ENCODE measurements at regions not wholly inside any gene's neighbourhood (a gene's known extent, or its start where the extent isn't known, plus 50 kb on each side); places are given as distances from the start of the nearest gene placed in this dataset.

DNA sequence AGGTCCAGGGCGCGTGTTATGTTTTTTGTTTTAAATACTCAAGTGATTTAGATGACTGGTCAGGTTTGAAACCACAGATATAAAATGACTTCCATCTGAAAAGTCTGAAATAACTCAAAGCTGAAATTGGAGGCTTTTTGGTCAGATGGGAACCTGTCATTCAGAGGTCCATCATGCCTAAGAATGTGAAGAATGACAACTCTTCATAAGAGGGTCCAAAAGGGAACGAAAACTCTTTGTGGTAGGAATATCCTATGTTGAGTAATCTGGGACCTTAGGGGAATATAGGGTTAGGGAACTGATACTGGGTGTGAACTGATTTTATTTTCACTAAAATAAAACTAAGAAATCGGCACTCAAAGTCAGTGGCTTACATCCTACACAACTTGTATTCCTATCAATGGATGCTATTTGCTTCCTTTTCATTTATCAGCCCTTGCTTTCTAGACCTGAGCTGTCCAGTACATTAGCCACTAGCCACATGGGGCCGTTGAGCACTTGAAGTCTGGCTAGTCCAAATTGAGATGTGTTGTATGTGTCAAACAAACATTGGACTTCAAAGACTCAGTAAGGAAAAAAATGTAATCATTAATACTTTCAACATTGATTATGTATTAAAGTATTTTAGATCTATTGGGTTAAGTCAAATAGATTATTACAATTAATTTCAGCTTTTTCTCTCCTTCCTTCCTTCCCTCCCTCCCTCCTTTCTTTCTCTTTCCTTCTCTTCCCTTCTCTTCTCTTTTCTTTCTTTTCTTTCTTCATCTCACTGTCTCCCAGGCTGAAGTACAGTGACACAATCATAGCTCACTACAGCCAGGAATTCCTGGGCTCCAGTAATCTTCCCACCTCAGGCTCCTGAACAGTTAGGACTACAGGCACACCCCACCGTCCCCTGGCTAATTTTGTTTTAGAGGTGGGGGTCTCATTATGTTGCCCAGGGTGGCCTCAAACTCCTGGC is 56.5 kb upstream of the KDM7A start:
- 61 to 76% methylated on average over 4 to 6 of the region's 6 CpGs for WGBS, 2 donors (ENCODE audit: low coverage in 1 of 2)
- Histone ChIP-seq H3K9me3 (no peaks in the 10 kb centered on the region), H3K4me1 (peaks cover 20 to 73% (median 60%) of the 10 kb centered on the region in 4 donors), H3K27ac (peak overlapping the region; percentile 89 to 96 (median 90)), H3K36me3 (no peaks in the 10 kb centered on the region), H3K27me3 (no peaks in the 10 kb centered on the region), H3K4me3 (no peak overlapping the region)
- no peak for DNase-seq
- in situ Hi-C loops (cut with MboI; ENCODE audit: low pct_ligation_motif_present in 1 of 4, low pct_unique_long_range_greater_than_20kb in 1 of 4, low sequenced_read_pairs in 3 of 4) = no loop called here
- TF ChIP-seq, protein P1, sequence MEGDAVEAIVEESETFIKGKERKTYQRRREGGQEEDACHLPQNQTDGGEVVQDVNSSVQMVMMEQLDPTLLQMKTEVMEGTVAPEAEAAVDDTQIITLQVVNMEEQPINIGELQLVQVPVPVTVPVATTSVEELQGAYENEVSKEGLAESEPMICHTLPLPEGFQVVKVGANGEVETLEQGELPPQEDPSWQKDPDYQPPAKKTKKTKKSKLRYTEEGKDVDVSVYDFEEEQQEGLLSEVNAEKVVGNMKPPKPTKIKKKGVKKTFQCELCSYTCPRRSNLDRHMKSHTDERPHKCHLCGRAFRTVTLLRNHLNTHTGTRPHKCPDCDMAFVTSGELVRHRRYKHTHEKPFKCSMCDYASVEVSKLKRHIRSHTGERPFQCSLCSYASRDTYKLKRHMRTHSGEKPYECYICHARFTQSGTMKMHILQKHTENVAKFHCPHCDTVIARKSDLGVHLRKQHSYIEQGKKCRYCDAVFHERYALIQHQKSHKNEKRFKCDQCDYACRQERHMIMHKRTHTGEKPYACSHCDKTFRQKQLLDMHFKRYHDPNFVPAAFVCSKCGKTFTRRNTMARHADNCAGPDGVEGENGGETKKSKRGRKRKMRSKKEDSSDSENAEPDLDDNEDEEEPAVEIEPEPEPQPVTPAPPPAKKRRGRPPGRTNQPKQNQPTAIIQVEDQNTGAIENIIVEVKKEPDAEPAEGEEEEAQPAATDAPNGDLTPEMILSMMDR (IDR thresholded peaks at IDR 0.05) = no peak
- TF ChIP-seq POLR2A (IDR thresholded peaks at IDR 0.05) (no peak), POLR2AphosphoS5 (IDR thresholded peaks at IDR 0.05) (no peak), EP300 (IDR thresholded peaks at IDR 0.05; ENCODE audit: low read depth) (no peak)
- intact Hi-C loops (cut with DNase I; ENCODE audit: low total_unique reads) = loop anchor here (5.0 kb wide), 1 partner anchor 56 kb away; the partner anchor contains the start of gene KDM7A

DNA sequence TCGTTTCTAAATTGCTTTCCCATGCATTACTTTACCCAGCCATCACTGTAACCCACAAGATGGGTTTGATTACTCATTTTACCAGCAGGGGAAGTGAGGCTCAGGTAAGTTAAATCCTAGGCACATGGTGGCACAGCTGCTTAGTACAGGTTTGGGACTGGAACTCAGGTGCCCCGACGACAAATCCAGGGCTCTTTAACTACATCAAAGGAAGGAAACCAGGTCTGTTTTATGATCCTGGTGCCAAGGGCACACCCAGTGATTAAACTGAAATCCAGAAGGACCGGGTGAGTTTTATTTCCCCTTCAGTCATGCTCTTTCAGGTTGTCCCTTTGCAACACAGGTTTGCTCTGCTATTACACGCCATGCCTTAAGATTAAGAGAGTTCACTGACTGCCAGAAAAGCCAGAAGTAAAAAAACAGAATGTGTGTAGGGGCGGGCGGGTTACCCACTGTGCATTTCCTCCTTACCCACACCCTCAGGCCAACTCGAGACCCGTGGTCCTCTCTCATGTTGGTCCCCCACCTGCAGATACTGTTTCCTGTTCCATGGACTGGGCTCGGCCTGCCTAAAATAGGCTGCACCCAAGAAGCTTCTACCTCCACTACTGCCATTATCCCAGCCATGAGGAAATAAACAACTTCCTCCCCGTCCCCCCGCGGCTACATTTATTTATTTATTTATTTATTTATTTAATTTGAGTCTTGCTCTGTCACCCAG is 55.1 kb upstream of the KDM7A start:
- H3K36me3 ChIP-seq = no peaks in the 10 kb centered on the region
- 15 to 19% methylated on average over 12 to 13 of the region's 13 CpGs for WGBS, 2 donors (ENCODE audit: low coverage in 1 of 2)
- H3K27ac ChIP-seq = peak overlapping the region; percentile 89 to 96 (median 90)
- no peaks in the 10 kb centered on the region for H3K27me3 ChIP-seq
- no peaks in the 10 kb centered on the region for H3K9me3 ChIP-seq
- TF ChIP-seq POLR2A (IDR thresholded peaks at IDR 0.05) (peak; percentile 18), POLR2AphosphoS5 (IDR thresholded peaks at IDR 0.05) (peak in 2 of 3 donors; percentile 13 to 70), EP300 (IDR thresholded peaks at IDR 0.05; ENCODE audit: low read depth) (peak; percentile 47)
- TF ChIP-seq, protein P1 (IDR thresholded peaks at IDR 0.05) = peak in 2 of 5 experiments; percentile 10 to 44
- in situ Hi-C loops (cut with MboI; ENCODE audit: low pct_ligation_motif_present in 1 of 4, low pct_unique_long_range_greater_than_20kb in 1 of 4, low sequenced_read_pairs in 3 of 4) (no loop called here), intact Hi-C loops (cut with DNase I; ENCODE audit: low total_unique reads) (loop anchor here (5.0 kb wide), 1 partner anchor 55 kb away; the partner anchor contains the start of gene KDM7A)
- DNase-seq = peak; percentile 69
- peak overlapping the region in 3 of 4 donors; percentile 33 to 56 (median 47) for H3K4me3 ChIP-seq
- peaks cover 12 to 61% (median 52%) of the 10 kb centered on the region in 4 donors for H3K4me1 ChIP-seq

DNA sequence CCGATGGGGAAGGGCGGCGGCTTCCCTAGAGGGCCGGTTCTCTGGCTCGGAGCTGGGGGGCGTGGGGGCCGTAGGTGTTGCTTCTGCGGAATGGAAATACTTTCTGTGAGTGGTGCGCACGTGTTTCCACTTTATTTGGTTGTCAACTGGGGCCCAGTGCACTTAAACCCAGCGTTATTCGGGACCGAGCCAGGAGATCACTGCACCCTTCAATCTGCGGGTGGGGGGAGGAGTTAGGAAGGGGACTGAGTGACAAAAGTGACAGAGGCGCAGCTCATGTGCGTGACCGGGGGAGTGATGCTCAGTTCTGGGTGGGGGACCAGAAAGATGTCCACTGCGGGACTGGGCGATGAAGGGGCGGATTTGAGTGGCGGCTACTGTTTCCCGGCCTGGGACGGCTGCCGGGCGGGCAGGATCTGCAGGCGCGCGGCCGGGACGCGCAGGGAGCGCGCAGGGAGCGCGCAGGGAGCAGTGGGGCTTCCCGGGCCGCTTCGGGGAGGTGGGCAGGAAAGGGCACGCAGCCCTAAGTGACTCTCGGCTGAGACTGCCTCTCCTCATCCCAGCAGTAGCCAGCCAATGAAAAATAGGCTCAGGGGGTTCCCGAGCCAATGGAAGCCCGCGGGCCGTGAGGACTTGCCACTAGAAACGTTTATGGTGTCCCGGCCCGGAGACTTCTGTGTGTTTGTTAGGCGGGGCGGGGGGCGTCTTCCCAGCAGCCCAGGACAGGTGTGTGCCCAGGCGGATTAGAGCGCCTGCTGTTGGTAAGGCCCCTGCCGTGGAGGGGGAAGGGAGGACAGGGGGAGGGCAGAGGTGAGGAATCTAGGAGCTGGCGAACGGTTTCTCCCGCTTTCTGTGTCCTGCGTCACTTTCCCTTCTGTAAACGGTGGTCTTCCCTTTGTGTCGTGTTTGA is 54.3 kb upstream of the KDM7A start:
- peaks cover 11 to 53% (median 45%) of the 10 kb centered on the region in 4 donors for H3K4me1 ChIP-seq
- H3K4me3 ChIP-seq = peak overlapping the region; percentile 33 to 56 (median 48)
- WGBS, 2 donors (ENCODE audit: low coverage in 1 of 2) = 0 to 2% methylated on average over 2 to 41 of the region's 59 CpGs
- H3K27me3 ChIP-seq = no peaks in the 10 kb centered on the region
- peak overlapping the region; percentile 89 to 96 (median 90) for H3K27ac ChIP-seq
- no peaks in the 10 kb centered on the region for H3K9me3 ChIP-seq
- peak; percentile 87 for DNase-seq
- no peaks in the 10 kb centered on the region for H3K36me3 ChIP-seq
- intact Hi-C loops (cut with DNase I; ENCODE audit: low total_unique reads) (loop anchor here (5.0 kb wide), 1 partner anchor 54 kb away; the partner anchor contains the start of gene KDM7A), in situ Hi-C loops (cut with MboI; ENCODE audit: low pct_ligation_motif_present in 1 of 4, low pct_unique_long_range_greater_than_20kb in 1 of 4, low sequenced_read_pairs in 3 of 4) (no loop called here)
- no peak for TF ChIP-seq EP300 (IDR thresholded peaks at IDR 0.05; ENCODE audit: low read depth)
- TF ChIP-seq, protein P1 (IDR thresholded peaks at IDR 0.05) = no peak
- TF ChIP-seq POLR2A (IDR thresholded peaks at IDR 0.05) = peak; percentile 52

Data from transverse colon (tissue), 4 donors.